ENCODE measurements at regions not wholly inside any gene's neighbourhood (a gene's known extent, or its start where the extent isn't known, plus 50 kb on each side); places are given as distances from the start of the nearest gene placed in this dataset.

DNA sequence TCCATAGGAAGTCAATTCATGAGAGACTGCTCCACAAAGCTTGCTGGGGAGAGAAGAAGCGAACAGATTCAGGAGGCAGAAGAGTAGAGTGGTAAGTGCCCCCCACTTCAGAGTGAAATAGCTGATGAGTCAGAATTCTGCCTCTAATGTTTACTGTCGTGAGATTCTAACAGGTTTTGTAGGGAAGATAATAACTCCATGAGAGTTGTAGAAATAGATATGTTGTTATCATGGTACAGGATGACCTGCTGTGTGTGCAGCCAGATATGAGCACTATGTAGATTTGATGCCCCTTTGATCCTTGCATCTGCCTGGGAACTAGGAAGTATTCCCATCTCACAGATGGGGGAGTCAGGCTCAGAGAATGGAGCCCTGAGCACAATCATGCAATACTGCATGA is 502.4 kb upstream of the CDH11 start:
- Histone ChIP-seq H3K4me1 (ENCODE audit: control insufficient read depth, insufficient read depth, low read length, unreplicated experiment) (no peaks in the 10 kb centered on the region), H3K36me3 (ENCODE audit: insufficient read depth, low read length) (no peaks in the 10 kb centered on the region), H3K4me3 (ENCODE audit: low read depth, low read length) (no peak overlapping the region), H2AFZ (ENCODE audit: low read length, unreplicated experiment) (no peak overlapping the region), H3K79me2 (ENCODE audit: control insufficient read depth, insufficient read depth, low read length, unreplicated experiment) (no peaks in the 10 kb centered on the region), H3K27me3 (ENCODE audit: insufficient read depth, low read length) (peaks cover 2% of the 10 kb centered on the region; the same call in 1 of the 2 replicates), H3K27ac (ENCODE audit: low read depth, low read length) (no peak overlapping the region)

DNA sequence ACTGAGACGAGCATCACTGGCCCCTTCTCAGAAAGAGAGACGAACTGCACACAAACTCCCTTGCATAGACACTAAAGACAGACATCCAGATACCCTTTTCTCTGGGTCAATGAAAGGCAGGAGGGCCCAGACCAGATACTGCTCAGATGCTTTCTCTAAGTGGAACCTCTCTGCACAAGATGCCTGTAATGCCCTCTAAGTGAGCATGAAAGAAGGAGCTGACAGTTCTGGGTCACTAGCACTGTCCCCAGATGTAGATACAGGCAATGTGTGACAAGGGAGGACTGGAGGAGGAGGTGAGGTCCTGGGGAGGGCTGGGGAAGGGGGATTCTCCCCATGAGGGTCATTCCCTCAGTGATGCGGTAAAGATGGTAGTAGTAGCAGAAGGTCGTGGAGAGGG is 501.0 kb upstream of the CDH11 start:
- H3K36me3 ChIP-seq (ENCODE audit: insufficient read depth, low read length): no peaks in the 10 kb centered on the region
- H2AFZ ChIP-seq (ENCODE audit: low read length, unreplicated experiment): no peak overlapping the region
- no peaks in the 10 kb centered on the region for H3K79me2 ChIP-seq (ENCODE audit: control insufficient read depth, insufficient read depth, low read length, unreplicated experiment)
- H3K4me3 ChIP-seq (ENCODE audit: low read depth, low read length): no peak overlapping the region
- no peaks in the 10 kb centered on the region for H3K4me1 ChIP-seq (ENCODE audit: control insufficient read depth, insufficient read depth, low read length, unreplicated experiment)
- no peak overlapping the region for H3K27ac ChIP-seq (ENCODE audit: low read depth, low read length)
- H3K27me3 ChIP-seq (ENCODE audit: insufficient read depth, low read length): peaks cover 6% of the 10 kb centered on the region; the same call in 1 of the 2 replicates

DNA sequence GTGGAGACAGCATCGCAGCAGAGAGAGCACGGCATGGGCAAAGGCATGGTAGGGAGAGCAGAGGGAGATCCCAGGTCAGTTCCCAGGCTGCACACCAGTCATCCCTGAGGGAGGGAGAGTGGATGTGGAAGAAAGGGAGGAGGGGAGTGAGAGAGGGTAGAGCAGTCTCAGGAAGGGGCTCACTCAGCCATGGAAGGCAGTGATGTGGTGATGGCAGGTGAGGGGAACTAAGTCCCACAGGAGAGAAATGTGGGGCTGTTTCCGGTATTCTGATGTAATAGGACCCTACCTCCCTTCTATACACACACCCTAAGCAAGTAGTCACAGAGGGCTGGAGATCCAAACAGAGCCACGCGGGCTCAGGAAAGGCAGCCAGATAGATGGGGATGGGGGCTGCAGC is 500.3 kb upstream of the CDH11 start:
- H3K4me1 ChIP-seq (ENCODE audit: control insufficient read depth, insufficient read depth, low read length, unreplicated experiment): no peaks in the 10 kb centered on the region
- no peaks in the 10 kb centered on the region for H3K79me2 ChIP-seq (ENCODE audit: control insufficient read depth, insufficient read depth, low read length, unreplicated experiment)
- H2AFZ ChIP-seq (ENCODE audit: low read length, unreplicated experiment): no peak overlapping the region
- H3K4me3 ChIP-seq (ENCODE audit: low read depth, low read length): no peak overlapping the region
- H3K27ac ChIP-seq (ENCODE audit: low read depth, low read length): no peak overlapping the region
- H3K36me3 ChIP-seq (ENCODE audit: insufficient read depth, low read length): no peaks in the 10 kb centered on the region
- H3K27me3 ChIP-seq (ENCODE audit: insufficient read depth, low read length): peaks cover 13% of the 10 kb centered on the region; the same call in 1 of the 2 replicates

DNA sequence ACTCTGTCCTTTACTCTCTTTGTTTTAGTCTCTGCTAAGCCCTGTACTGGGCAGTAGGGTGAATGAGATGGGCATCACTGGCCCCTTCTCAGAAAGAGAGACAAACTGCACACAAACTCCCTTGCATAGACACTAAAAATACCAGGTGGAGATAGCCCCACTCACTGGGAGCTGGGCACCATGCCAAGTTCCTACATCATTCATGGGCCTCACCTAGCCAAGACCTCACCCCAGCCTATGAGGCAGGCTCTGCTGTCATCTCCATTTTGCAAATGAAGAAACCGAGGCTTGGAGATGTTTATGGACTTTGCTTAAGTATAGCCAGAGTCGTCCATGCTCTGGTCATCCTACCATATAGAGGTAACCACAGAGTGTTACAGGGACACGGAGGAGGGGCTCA is 499.8 kb upstream of the CDH11 start:
- H3K79me2 ChIP-seq (ENCODE audit: control insufficient read depth, insufficient read depth, low read length, unreplicated experiment): no peaks in the 10 kb centered on the region
- no peak overlapping the region for H3K4me3 ChIP-seq (ENCODE audit: low read depth, low read length)
- H3K27ac ChIP-seq (ENCODE audit: low read depth, low read length): no peak overlapping the region
- H3K36me3 ChIP-seq (ENCODE audit: insufficient read depth, low read length): no peaks in the 10 kb centered on the region
- no peaks in the 10 kb centered on the region for H3K4me1 ChIP-seq (ENCODE audit: control insufficient read depth, insufficient read depth, low read length, unreplicated experiment)
- H2AFZ ChIP-seq (ENCODE audit: low read length, unreplicated experiment): no peak overlapping the region
- peaks cover 13% of the 10 kb centered on the region; the same call in 1 of the 2 replicates for H3K27me3 ChIP-seq (ENCODE audit: insufficient read depth, low read length)

DNA sequence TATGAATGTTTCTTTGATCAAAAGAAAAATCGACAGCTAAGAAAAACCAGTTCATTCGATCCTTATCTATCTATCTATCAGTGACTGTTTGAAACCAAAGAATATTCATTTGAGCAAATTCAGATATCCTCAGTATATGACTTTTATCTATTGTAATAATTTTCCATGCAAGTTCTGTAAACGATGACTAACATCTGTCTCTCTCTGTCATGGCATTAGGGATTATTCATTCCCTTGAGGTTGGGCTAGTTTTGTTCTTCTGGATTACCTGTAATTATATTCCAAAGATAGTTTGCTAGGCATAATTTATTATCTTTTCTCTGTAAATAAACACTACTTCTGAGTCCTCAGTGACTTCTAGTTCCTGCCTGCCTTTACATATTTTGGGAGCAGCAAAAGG is 497.7 kb upstream of the CDH11 start:
- Histone ChIP-seq H3K4me1 (ENCODE audit: control insufficient read depth, insufficient read depth, low read length, unreplicated experiment) (no peaks in the 10 kb centered on the region), H3K27me3 (ENCODE audit: insufficient read depth, low read length) (peaks cover 20% of the 10 kb centered on the region; the same call in 1 of the 2 replicates), H3K36me3 (ENCODE audit: insufficient read depth, low read length) (no peaks in the 10 kb centered on the region), H2AFZ (ENCODE audit: low read length, unreplicated experiment) (no peak overlapping the region), H3K4me3 (ENCODE audit: low read depth, low read length) (no peak overlapping the region), H3K79me2 (ENCODE audit: control insufficient read depth, insufficient read depth, low read length, unreplicated experiment) (no peaks in the 10 kb centered on the region), H3K27ac (ENCODE audit: low read depth, low read length) (no peak overlapping the region)

DNA sequence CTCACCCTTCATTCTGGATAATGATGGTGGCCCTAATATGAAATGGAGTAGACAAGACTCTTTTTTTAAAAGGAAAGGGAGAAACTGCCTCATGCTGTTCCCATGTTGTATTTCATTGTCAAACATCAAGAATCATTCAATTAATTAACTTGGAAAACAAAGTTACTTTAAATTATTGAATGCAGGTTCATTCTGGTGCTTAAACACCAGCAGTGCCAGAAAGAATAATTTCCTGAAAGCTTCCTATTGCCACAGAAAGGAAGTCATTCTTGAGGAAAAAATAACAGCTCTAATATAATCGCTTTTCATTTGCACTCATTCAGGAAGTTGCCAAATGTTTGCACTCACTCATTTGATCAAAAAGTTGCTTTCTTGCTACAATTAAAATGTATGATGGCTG is 497.1 kb upstream of the CDH11 start:
- Histone ChIP-seq H3K4me3 (ENCODE audit: low read depth, low read length) (no peak overlapping the region), H2AFZ (ENCODE audit: low read length, unreplicated experiment) (no peak overlapping the region), H3K4me1 (ENCODE audit: control insufficient read depth, insufficient read depth, low read length, unreplicated experiment) (no peaks in the 10 kb centered on the region), H3K27me3 (ENCODE audit: insufficient read depth, low read length) (peaks cover 20% of the 10 kb centered on the region; the same call in 1 of the 2 replicates), H3K79me2 (ENCODE audit: control insufficient read depth, insufficient read depth, low read length, unreplicated experiment) (no peaks in the 10 kb centered on the region), H3K36me3 (ENCODE audit: insufficient read depth, low read length) (no peaks in the 10 kb centered on the region), H3K27ac (ENCODE audit: low read depth, low read length) (no peak overlapping the region)

DNA sequence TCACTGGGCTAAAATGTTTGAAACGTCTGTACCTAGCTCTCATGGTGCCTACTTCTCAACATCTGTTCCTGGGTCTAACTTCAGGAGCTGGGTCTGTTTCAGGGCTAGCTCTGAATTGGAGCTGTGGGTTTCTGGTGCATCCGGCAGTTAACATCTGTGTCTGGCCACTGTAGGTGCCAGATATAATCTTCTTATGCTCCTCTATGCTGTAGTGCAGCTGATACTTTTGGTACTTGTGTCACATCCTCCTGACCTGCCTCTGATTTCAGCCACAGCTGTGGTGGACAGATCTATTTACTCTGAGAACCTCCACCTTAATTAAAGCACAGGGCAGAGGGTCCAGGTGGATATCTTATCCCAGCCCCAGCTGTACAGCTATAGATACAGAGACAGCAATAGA is 496.5 kb upstream of the CDH11 start:
- no peaks in the 10 kb centered on the region for H3K79me2 ChIP-seq (ENCODE audit: control insufficient read depth, insufficient read depth, low read length, unreplicated experiment)
- no peak overlapping the region for H3K27ac ChIP-seq (ENCODE audit: low read depth, low read length)
- H3K27me3 ChIP-seq (ENCODE audit: insufficient read depth, low read length): peaks cover 20% of the 10 kb centered on the region; the same call in 1 of the 2 replicates
- H3K4me3 ChIP-seq (ENCODE audit: low read depth, low read length): no peak overlapping the region
- H3K36me3 ChIP-seq (ENCODE audit: insufficient read depth, low read length): no peaks in the 10 kb centered on the region
- no peaks in the 10 kb centered on the region for H3K4me1 ChIP-seq (ENCODE audit: control insufficient read depth, insufficient read depth, low read length, unreplicated experiment)
- no peak overlapping the region for H2AFZ ChIP-seq (ENCODE audit: low read length, unreplicated experiment)

DNA sequence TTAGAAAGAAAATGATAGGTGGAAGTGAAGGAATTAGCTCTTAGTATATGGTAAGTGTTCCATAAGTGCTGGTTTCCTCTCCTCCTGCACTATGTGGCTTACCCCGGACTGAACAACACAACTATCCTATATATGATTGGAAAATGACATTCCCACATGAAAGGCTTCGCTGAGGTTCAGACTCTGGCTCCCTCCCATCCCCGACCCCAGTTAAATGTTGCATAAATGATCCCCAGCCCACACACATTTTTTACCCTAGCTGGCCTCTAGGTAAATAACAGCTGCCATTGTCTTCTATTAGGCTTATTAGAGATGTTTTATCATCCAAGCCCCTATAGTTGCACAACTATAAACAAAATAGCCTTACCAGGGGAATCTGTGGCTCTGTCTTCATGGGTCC is 495.6 kb upstream of the CDH11 start:
- H3K27me3 ChIP-seq (ENCODE audit: insufficient read depth, low read length): peaks cover 20% of the 10 kb centered on the region; the same call in 1 of the 2 replicates
- no peaks in the 10 kb centered on the region for H3K4me1 ChIP-seq (ENCODE audit: control insufficient read depth, insufficient read depth, low read length, unreplicated experiment)
- H3K36me3 ChIP-seq (ENCODE audit: insufficient read depth, low read length): no peaks in the 10 kb centered on the region
- H3K4me3 ChIP-seq (ENCODE audit: low read depth, low read length): no peak overlapping the region
- H3K79me2 ChIP-seq (ENCODE audit: control insufficient read depth, insufficient read depth, low read length, unreplicated experiment): no peaks in the 10 kb centered on the region
- no peak overlapping the region for H3K27ac ChIP-seq (ENCODE audit: low read depth, low read length)
- no peak overlapping the region for H2AFZ ChIP-seq (ENCODE audit: low read length, unreplicated experiment)

DNA sequence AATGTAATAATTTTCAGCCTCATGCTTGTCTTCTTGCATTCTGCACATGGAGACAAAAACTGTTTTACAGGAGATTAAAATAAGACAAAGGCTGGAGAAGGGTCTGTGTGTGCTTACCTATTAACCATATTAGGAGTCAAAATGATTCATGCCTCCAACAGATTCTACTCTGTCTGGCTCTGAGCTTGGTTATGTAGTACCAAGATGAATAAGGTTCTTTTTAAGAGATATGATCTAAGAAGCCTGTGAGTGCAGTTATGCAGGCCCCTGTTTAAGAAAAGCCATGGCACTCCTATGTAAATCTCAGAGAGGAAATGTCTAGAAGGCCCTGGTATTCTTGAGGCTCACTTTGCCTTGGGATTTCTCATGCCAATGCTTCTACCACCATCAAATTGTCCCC is 486.6 kb upstream of the CDH11 start:
- Histone ChIP-seq H3K36me3 (ENCODE audit: insufficient read depth, low read length) (no peaks in the 10 kb centered on the region), H3K79me2 (ENCODE audit: control insufficient read depth, insufficient read depth, low read length, unreplicated experiment) (no peaks in the 10 kb centered on the region), H2AFZ (ENCODE audit: low read length, unreplicated experiment) (no peak overlapping the region), H3K4me3 (ENCODE audit: low read depth, low read length) (no peak overlapping the region), H3K27ac (ENCODE audit: low read depth, low read length) (no peak overlapping the region), H3K4me1 (ENCODE audit: control insufficient read depth, insufficient read depth, low read length, unreplicated experiment) (no peaks in the 10 kb centered on the region), H3K27me3 (ENCODE audit: insufficient read depth, low read length) (no peaks in the 10 kb centered on the region)

DNA sequence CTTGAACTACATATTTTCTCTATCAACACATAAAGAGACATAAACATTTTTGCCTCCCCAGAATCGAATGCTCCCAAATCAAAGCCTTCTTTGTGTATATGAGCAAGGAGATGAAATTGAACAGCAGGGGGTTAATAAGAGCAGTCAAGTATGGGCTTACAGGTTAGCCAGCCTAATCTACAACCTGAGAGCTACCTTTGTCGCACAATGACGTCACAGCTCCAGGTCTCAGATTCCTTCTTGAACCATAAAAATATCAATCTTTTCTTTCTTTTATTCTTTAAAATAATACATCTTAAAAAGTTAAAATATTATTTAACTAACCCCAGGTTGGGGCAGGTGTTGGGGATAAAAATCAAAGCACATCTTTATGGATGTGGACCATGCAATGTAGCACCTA is 482.9 kb upstream of the CDH11 start:
- Histone ChIP-seq H3K4me1 (ENCODE audit: control insufficient read depth, insufficient read depth, low read length, unreplicated experiment) (no peaks in the 10 kb centered on the region), H3K27me3 (ENCODE audit: insufficient read depth, low read length) (no peaks in the 10 kb centered on the region), H3K79me2 (ENCODE audit: control insufficient read depth, insufficient read depth, low read length, unreplicated experiment) (no peaks in the 10 kb centered on the region), H3K4me3 (ENCODE audit: low read depth, low read length) (no peak overlapping the region), H3K27ac (ENCODE audit: low read depth, low read length) (no peak overlapping the region), H2AFZ (ENCODE audit: low read length, unreplicated experiment) (no peak overlapping the region), H3K36me3 (ENCODE audit: insufficient read depth, low read length) (no peaks in the 10 kb centered on the region)

DNA sequence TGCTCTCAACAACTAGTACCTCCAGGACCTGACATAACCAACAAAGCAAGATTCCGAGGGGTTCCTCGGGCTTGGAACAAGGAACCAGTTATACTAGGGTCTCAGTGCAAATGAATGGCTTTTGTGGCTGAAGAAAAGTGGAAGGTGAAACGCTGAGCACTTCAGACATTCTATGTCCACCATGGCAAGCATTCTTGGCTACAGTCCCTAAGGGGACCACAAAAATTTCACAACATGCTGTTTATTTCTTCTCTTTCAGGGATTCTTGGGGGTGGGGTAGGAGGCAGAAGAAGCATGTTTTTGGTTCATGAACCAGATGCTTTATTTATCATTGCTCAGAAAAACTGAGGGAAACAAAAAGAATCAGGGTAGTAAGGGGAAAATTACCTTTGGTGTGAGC is 479.9 kb upstream of the CDH11 start:
- no peaks in the 10 kb centered on the region for H3K4me1 ChIP-seq (ENCODE audit: control insufficient read depth, insufficient read depth, low read length, unreplicated experiment)
- no peaks in the 10 kb centered on the region for H3K79me2 ChIP-seq (ENCODE audit: control insufficient read depth, insufficient read depth, low read length, unreplicated experiment)
- no peaks in the 10 kb centered on the region for H3K36me3 ChIP-seq (ENCODE audit: insufficient read depth, low read length)
- H3K27me3 ChIP-seq (ENCODE audit: insufficient read depth, low read length): no peaks in the 10 kb centered on the region
- no peak overlapping the region for H3K27ac ChIP-seq (ENCODE audit: low read depth, low read length)
- no peak overlapping the region for H2AFZ ChIP-seq (ENCODE audit: low read length, unreplicated experiment)
- H3K4me3 ChIP-seq (ENCODE audit: low read depth, low read length): no peak overlapping the region
